Ishikawa (cell line): ENCODE measurements at regions not wholly inside any gene's neighbourhood (a gene's known extent, or its start where the extent isn't known, plus 50 kb on each side); places are given as distances from the start of the nearest gene placed in this dataset.

Experiments
- CEBPB ChIP-seq: IDR thresholded peaks from 2 replicates; pipeline ENCODE4 v1.6.1; 2012
- CREB1 ChIP-seq: IDR thresholded peaks from 2 replicates; pipeline ENCODE4 v1.6.1; 2012; ENCODE audit warnings: low read depth
- EGR1 ChIP-seq: IDR thresholded peaks from 2 replicates; pipeline ENCODE4 v1.6.1; 2012
- EP300 ChIP-seq: IDR thresholded peaks from 2 replicates; pipeline ENCODE4 v1.6.1; 2012; ENCODE audit warnings: borderline replicate concordance
- FOXM1 ChIP-seq: IDR thresholded peaks from 2 replicates; pipeline ENCODE4 v1.6.1; 2012; ENCODE audit warnings: low read depth, borderline replicate concordance
- NFIC ChIP-seq: IDR thresholded peaks from 2 replicates; pipeline ENCODE4 v1.6.1; 2012
- RAD21 ChIP-seq: IDR thresholded peaks from 2 replicates; pipeline ENCODE4 v1.6.1; 2012; ENCODE audit warnings: low read depth
- TAF1 ChIP-seq: IDR thresholded peaks from 2 replicates; pipeline ENCODE4 v1.6.1; 2012; ENCODE audit warnings: low read depth, mild to moderate bottlenecking
- TCF12 ChIP-seq: IDR thresholded peaks from 2 replicates; pipeline ENCODE4 v1.6.1; 2012; ENCODE audit warnings: low read depth
- TEAD4 ChIP-seq: IDR thresholded peaks from 2 replicates; pipeline ENCODE4 v1.6.1; 2012
- YY1 ChIP-seq: IDR thresholded peaks from 2 replicates; pipeline ENCODE4 v1.6.1; 2012; ENCODE audit warnings: low read depth
- ZBTB7A ChIP-seq: IDR thresholded peaks from 2 replicates; pipeline ENCODE4 v1.6.1; 2012; ENCODE audit warnings: low read depth
- TF ChIP-seq, protein P1 (sequence below): IDR thresholded peaks from 2 replicates; pipeline ENCODE4 v1.6.1; 2012
- TF ChIP-seq, protein P2 (sequence below): IDR thresholded peaks from 2 replicates; pipeline ENCODE4 v1.6.1; 2012
- TF ChIP-seq, protein P3 (sequence below): IDR thresholded peaks from 2 replicates; pipeline ENCODE4 v1.6.1; 2012; ENCODE audit warnings: low read depth, mild to moderate bottlenecking

DNA sequence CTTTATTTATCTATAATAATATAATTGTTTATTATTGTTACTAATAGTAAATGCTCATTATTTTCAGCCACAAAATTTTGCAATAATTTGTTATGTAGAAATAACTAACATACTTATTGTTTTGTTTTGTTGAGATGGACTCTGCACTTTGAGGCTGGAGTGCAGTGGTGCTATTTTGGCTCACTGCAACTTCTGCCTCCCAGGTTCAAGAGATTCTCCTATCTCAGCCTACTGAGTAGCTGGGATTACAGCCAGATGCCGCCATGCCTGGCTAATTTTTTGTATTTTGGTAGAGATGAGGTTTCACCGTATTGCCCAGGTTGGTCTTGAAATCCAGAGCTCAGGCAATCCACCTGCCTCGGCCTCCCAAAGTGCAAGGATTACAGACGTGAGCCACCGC lies 76.6 kb upstream of the RAP1B start:
- TF ChIP-seq, protein P1, sequence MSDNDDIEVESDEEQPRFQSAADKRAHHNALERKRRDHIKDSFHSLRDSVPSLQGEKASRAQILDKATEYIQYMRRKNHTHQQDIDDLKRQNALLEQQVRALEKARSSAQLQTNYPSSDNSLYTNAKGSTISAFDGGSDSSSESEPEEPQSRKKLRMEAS: no peak
- TF ChIP-seq EGR1 (no peak), TAF1 (no peak), NFIC (no peak), TEAD4 (no peak), RAD21 (no peak), FOXM1 (no peak), CEBPB (no peak), ZBTB7A (no peak), YY1 (no peak), TCF12 (no peak), CREB1 (no peak), EP300 (no peak)
- TF ChIP-seq, protein P2, sequence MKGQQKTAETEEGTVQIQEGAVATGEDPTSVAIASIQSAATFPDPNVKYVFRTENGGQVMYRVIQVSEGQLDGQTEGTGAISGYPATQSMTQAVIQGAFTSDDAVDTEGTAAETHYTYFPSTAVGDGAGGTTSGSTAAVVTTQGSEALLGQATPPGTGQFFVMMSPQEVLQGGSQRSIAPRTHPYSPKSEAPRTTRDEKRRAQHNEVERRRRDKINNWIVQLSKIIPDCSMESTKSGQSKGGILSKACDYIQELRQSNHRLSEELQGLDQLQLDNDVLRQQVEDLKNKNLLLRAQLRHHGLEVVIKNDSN: no peak
- TF ChIP-seq, protein P3, sequence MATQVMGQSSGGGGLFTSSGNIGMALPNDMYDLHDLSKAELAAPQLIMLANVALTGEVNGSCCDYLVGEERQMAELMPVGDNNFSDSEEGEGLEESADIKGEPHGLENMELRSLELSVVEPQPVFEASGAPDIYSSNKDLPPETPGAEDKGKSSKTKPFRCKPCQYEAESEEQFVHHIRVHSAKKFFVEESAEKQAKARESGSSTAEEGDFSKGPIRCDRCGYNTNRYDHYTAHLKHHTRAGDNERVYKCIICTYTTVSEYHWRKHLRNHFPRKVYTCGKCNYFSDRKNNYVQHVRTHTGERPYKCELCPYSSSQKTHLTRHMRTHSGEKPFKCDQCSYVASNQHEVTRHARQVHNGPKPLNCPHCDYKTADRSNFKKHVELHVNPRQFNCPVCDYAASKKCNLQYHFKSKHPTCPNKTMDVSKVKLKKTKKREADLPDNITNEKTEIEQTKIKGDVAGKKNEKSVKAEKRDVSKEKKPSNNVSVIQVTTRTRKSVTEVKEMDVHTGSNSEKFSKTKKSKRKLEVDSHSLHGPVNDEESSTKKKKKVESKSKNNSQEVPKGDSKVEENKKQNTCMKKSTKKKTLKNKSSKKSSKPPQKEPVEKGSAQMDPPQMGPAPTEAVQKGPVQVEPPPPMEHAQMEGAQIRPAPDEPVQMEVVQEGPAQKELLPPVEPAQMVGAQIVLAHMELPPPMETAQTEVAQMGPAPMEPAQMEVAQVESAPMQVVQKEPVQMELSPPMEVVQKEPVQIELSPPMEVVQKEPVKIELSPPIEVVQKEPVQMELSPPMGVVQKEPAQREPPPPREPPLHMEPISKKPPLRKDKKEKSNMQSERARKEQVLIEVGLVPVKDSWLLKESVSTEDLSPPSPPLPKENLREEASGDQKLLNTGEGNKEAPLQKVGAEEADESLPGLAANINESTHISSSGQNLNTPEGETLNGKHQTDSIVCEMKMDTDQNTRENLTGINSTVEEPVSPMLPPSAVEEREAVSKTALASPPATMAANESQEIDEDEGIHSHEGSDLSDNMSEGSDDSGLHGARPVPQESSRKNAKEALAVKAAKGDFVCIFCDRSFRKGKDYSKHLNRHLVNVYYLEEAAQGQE: no peak

DNA sequence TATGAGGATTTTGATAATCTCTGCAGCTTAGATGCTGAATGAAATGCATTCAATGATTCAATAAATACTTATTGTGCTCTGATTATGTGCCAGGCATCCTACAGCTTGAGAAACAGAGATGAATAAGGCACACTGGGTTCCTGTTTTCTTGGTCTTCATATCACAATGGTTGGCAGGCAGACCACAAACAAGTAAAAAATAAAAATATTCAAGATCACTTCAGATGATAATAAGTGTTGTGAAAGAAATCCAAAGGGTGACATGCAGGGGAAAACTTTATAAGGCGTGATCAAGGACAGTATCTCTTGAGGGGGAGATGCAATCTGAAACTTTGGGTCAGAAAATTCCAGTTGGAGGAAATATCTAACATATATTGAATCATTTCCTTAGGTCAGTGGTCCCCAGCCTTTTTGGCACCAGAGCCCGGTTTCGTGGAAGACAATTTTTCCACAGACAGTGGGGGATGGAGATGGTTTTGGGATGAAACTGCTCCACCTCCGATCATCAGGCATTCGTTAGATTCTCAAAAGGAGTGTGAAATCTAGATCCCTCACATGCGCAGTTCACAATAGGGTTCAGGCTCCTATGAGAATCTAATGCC lies 73.7 kb upstream of the RAP1B start:
- no peak for TF ChIP-seq CREB1

DNA sequence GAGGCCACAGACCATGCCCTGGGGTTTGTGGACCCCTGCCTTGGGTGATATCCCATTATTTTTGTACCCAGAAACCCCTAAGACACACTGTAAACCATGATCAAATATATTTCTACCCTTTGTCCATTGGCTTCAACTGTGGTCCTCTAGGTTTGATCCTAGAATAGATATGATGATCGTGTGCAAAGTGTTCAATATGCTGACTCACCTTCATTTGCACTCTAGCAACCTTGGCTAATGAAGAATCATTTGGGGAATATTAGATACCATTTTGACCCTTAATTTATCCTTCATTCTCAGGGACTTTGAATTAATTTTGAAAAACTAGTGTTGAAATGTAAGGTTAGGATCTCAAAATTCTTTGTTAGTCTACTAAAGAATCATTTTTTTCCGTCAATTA lies 73.1 kb upstream of the RAP1B start:
- TF ChIP-seq FOXM1 (no peak), TEAD4 (no peak), TAF1 (no peak), EGR1 (no peak), NFIC (no peak), EP300 (no peak), CEBPB (no peak)
- TF ChIP-seq, protein P2: no peak

DNA sequence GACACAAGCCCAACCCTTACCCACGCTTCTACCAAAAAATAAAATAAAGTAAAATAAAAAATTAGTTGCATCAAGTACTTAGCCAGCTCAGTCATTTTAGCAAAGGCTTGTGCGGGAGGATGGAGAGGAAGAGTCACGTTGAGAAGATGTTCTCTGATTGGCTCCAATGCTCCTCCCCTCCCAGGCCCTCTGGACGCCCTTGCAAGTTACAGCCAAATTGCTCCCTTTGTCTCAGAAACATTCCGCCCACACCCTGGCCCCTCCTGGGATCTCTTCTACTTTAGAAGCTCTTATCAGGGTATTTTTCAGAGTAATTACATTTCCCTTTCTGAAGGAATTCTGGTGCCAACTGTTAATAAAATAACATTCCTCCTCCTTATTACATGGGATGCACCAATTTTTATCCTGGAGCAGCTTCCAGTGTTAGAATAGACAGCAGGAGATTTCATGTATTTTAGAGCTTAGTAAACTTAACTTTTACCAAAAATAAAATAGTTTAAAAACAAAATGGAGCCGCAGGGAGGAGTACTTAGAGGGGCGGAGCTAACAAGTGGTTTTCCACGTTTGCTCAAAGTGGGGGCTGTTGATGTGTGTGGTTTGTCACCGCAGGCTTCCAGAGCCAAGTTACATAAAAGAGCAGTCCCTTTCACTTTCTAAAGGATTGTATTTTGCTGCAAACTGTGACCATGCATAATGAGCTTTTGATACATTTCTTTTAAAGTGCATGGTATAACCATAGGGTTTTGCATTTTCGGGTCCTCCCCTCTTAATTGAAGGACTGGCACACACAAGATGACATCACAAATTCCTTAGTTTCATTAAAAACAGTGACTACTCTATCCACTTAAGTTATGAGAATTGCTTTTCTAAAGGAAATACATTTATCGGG lies 71.7 kb upstream of the RAP1B start:
- TF ChIP-seq TEAD4 (no peak), CREB1 (no peak), TCF12 (no peak), RAD21 (no peak), CEBPB (no peak), FOXM1 (no peak), YY1 (no peak)

DNA sequence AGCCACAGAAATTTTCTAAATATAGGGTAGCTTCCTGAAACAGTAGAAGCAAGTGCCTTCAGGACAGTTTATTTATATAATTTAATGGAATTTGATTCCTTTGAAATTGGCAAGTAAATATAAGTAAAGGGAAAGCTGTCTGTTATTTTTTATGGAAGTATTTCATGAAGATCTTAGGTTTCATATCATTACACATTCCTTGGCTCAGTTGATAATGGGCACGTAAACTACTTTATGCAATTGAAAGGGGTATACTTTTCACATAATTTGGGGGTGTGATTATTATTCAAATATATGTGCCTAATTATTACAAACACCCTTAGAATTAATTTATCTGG lies 71.1 kb upstream of the RAP1B start:
- no peak for TF ChIP-seq RAD21
- no peak for TF ChIP-seq TEAD4
- TF ChIP-seq NFIC: no peak
- TF ChIP-seq, protein P1: no peak

DNA sequence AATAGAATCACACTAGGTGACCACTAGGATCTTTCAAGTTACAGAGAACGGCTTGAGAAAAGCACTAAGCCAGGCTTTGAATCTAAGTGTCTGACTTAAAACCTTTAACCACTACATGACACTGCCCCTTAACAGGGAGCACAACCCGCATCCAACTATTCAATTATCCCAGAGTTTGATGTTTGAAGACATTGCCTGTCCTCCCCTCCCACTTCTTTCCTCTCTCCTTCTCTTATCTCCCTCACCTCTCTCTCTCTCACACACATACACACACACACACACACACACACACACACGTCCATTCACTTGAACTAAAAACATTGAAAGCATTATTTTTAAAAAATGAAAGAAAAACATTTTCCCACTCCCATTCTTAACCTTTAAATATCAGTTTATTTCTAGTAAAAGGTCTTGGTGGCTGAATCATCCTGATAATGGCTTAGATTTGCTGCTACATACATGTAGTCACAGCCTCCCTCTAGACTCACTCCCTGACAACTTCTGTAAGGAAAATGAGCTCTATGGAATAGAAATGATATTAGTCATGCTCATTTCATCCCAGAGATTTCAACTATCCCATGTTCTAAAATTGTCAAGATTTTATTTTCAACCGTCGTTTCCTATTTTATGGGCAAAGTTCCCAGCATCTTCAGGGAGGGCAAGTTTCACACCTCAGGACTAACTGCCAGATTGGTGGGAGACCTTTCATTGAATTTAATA lies 53.5 kb upstream of the RAP1B start:
- TF ChIP-seq EGR1 (no peak), FOXM1 (no peak), TAF1 (no peak), NFIC (no peak), CEBPB (no peak), TEAD4 (no peak), YY1 (no peak), CREB1 (no peak), RAD21 (no peak), EP300 (no peak), TCF12 (no peak)
- TF ChIP-seq, protein P2: no peak
- TF ChIP-seq, protein P1: no peak
- TF ChIP-seq, protein P3: no peak
